Spleen (tissue), 11 donors: ENCODE measurements at regions not wholly inside any gene's neighbourhood (a gene's known extent, or its start where the extent isn't known, plus 50 kb on each side); places are given as distances from the start of the nearest gene placed in this dataset.

Experiments
- DNase-seq: peaks from one replicate; pipeline ENCODE4 v3.0.0-alpha.2; 2020
- H3K27ac ChIP-seq, 8 donors: fragments of 200-600 bp; sonication (generic) in 7 of 8; 1 replicate in 4 of 8; 2 replicates in 4 of 8; pipeline versions ENCODE4 v1.5.0 to v1.8.0; 2016 to 2021; ENCODE audit warnings: inconsistent platforms in 4 of 8, mild to moderate bottlenecking in 4 of 8, moderate library complexity in 1 of 8
- H3K27me3 ChIP-seq, 7 donors: fragments of 200-600 bp; sonication (generic) in 6 of 7; replicated peaks in 1 of 7; 1 replicate in 4 of 7; 2 replicates in 3 of 7; pipeline versions ENCODE4 v1.5.0 to v1.8.0; 2016 to 2021; ENCODE audit warnings: inconsistent platforms in 3 of 7, mild to moderate bottlenecking in 1 of 7
- H3K36me3 ChIP-seq, 6 donors: fragments of 200-600 bp; sonication (generic) in 5 of 6; 1 replicate in 4 of 6; 2 replicates in 2 of 6; pipeline versions ENCODE4 v1.5.0 to v1.8.0; 2016 to 2021; ENCODE audit warnings: inconsistent platforms in 2 of 6
- H3K4me1 ChIP-seq, 6 donors: fragments of 200-600 bp; sonication (generic) in 5 of 6; 1 replicate in 3 of 6; 2 replicates in 3 of 6; pipeline versions ENCODE4 v1.5.0 to v1.8.0; 2016 to 2021; ENCODE audit warnings: inconsistent platforms in 3 of 6
- H3K4me3 ChIP-seq, 8 donors: fragments of 200-600 bp; sonication (generic) in 7 of 8; 1 replicate in 4 of 8; 2 replicates in 4 of 8; pipeline versions ENCODE4 v1.5.0 to v1.8.0; 2016 to 2021; ENCODE audit warnings: inconsistent platforms in 4 of 8, mild to moderate bottlenecking in 4 of 8, moderate library complexity in 2 of 8
- H3K9me3 ChIP-seq, 8 donors: fragments of 200-600 bp; sonication (generic) in 7 of 8; 1 replicate in 4 of 8; 2 replicates in 4 of 8; pipeline versions ENCODE4 v1.5.0 to v1.8.0; 2016 to 2021; ENCODE audit warnings: inconsistent platforms in 4 of 8
- POLR2A ChIP-seq, 3 donors: fragments of 450-650 bp; IDR thresholded peaks; one replicate each; pipeline ENCODE4 v1.5.1; 2017; ENCODE audit warnings: antibody characterized with exemption in 3 of 3, mild to moderate bottlenecking in 1 of 3
- POLR2AphosphoS5 ChIP-seq, 3 donors: sonication (generic); formaldehyde crosslinking; IDR thresholded peaks; one replicate each; pipeline ENCODE4 v1.5.1; 2017; ENCODE audit warnings: antibody characterized with exemption in 3 of 3
- WGBS, 5 donors: extraction: QIAGEN DNeasy Blood & Tissue Kit in 3 of 5; methylation state at CpG; one replicate each; pipeline versions ENCODE4 v1.1.5 to v1.1.7; 2013 to 2018; 5-methylcytosine and 5-hydroxymethylcytosine counted together
- intact Hi-C: fragments of 100-400 bp; cut with DNase I; formaldehyde crosslinking; loops from one replicate; pipeline ENCODE4 v1.15.0; 2023; ENCODE audit warnings: low total_unique reads
- TF ChIP-seq, protein P1 (sequence below), 11 experiments: fragments of 200-600 bp in 7 of 11; fragments of 450-650 bp in 4 of 11; sonication (generic) in 4 of 11; IDR thresholded peaks in 8 of 11; conservative IDR thresholded peaks in 3 of 11; 1 replicate in 7 of 11; 2 replicates in 4 of 11; pipeline versions ENCODE4 v1.4.0 to v1.8.0; 2016 to 2021; ENCODE audit warnings: antibody characterized with exemption in 11 of 11, inconsistent platforms in 4 of 11, mild to moderate bottlenecking in 1 of 11
- donor health status: healthy with polysubstance abuse.
- donor health status: DM: no; HTN: no; CAD: no; lungs with moderate emphysema.
- donor health status: DM: no; HTN: no; CAD: no.
- donor health status: Bipolar disorder and iron deficiency.
- donor health status: healthy.
- donor health status: DM: no; HTN: no; CAD: no.
- donor health status: DM: yes; HTN: yes; CAD: no.

DNA sequence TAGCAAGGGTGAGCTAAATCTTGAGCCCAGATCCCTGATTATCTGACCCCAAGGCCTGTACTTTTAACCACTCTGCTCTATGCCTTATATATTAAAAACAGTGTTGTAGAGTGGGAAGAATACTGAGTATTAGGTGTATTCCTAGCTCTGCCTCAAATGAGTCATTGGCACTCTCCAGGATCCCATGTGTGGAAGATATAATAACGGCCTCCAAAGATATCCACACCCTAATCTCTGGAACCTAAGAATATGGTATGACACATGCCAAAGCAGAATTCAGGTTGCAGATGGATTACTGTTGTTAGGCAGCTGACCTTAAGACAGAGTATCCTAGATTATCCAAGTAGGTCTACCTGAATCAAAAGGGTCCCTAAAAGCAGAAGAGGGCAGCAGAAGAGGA, 110.8 kb downstream of the ADRB2 start:
- Histone ChIP-seq H3K9me3 (no peaks in the 10 kb centered on the region), H3K36me3 (no peaks in the 10 kb centered on the region), H3K4me3 (no peak overlapping the region), H3K4me1 (no peaks in the 10 kb centered on the region), H3K27ac (no peak overlapping the region), H3K27me3 (peaks cover 0 to 11% (median 0%) of the 10 kb centered on the region in 7 donors)
- WGBS, 5 donors: 65 to 100% (median 90%) methylated on average over 1 of the region's 1 CpG
- intact Hi-C loops: no loop called here
- DNase-seq: no peak
- TF ChIP-seq POLR2AphosphoS5 (IDR thresholded peaks at IDR 0.05): no peak
- TF ChIP-seq POLR2A (IDR thresholded peaks at IDR 0.05): no peak
- TF ChIP-seq, protein P1, sequence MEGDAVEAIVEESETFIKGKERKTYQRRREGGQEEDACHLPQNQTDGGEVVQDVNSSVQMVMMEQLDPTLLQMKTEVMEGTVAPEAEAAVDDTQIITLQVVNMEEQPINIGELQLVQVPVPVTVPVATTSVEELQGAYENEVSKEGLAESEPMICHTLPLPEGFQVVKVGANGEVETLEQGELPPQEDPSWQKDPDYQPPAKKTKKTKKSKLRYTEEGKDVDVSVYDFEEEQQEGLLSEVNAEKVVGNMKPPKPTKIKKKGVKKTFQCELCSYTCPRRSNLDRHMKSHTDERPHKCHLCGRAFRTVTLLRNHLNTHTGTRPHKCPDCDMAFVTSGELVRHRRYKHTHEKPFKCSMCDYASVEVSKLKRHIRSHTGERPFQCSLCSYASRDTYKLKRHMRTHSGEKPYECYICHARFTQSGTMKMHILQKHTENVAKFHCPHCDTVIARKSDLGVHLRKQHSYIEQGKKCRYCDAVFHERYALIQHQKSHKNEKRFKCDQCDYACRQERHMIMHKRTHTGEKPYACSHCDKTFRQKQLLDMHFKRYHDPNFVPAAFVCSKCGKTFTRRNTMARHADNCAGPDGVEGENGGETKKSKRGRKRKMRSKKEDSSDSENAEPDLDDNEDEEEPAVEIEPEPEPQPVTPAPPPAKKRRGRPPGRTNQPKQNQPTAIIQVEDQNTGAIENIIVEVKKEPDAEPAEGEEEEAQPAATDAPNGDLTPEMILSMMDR (IDR thresholded peaks at IDR 0.05 in 8 of 11, conservative IDR thresholded peaks at IDR 0.05 in 3 of 11): no peak

DNA sequence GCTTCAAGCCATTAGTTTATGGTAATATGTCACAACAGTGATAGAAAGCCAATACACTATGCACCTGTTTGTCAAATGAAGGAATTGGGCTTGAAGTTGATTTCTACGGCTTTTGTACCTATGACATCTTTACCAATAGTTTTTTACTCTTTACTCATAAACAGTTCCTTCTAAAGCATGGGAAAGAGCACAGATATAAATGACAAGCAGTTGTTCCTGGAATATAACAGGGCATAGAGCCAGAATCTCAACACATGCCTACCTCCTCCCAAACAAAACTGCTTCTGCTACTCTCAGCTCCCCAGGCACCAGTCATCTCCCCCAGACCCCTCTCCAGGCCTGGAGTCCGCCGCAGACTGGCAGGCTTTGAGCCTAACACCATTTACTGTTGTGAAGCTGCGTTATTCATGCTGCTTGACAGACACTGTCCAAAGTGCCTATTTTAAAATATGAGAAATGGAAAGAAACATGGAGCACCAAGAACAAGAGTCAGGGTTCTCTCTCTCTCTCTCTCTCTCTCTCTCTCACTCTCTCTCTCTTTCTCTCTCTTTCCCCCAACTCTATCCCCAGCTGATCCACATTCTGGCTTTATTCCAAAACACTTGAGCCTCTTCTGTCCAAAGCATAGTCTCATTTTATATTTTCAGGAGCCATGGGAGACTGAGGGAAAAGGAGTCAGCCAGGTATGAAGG, 111.6 kb downstream of the ADRB2 start:
- H3K27me3 ChIP-seq: peaks cover 0 to 11% (median 0%) of the 10 kb centered on the region in 7 donors
- H3K4me1 ChIP-seq: no peaks in the 10 kb centered on the region
- no peak overlapping the region for H3K4me3 ChIP-seq
- TF ChIP-seq POLR2A (IDR thresholded peaks at IDR 0.05): no peak
- TF ChIP-seq, protein P1 (IDR thresholded peaks at IDR 0.05 in 8 of 11, conservative IDR thresholded peaks at IDR 0.05 in 3 of 11): no peak
- no peak for TF ChIP-seq POLR2AphosphoS5 (IDR thresholded peaks at IDR 0.05)
- no peak overlapping the region for H3K27ac ChIP-seq
- H3K9me3 ChIP-seq: no peaks in the 10 kb centered on the region
- intact Hi-C loops: no loop called here
- DNase-seq: no peak
- 86 to 94% (median 93%) methylated on average over 4 of the region's 4 CpGs for WGBS, 5 donors
- no peaks in the 10 kb centered on the region for H3K36me3 ChIP-seq

DNA sequence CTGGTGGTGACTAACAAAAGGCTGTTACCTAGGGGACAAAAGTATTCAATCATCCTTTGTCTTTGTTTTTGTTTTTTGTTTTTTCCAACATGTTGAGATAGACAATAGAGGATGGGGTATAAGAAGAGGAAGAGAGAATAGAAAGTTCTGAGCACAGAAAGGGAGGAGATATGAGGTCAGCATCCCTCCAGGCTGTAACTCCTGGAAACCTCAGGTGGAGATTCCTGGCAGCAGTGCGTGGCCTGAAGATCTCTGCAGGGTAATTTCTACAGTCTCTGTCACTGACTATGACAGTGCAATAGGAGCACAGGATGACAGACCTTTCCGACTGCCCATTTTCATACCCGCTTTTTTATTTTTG, 112.1 kb downstream of the ADRB2 start:
- no peaks in the 10 kb centered on the region for H3K4me1 ChIP-seq
- TF ChIP-seq, protein P1 (IDR thresholded peaks at IDR 0.05 in 8 of 11, conservative IDR thresholded peaks at IDR 0.05 in 3 of 11): no peak
- TF ChIP-seq POLR2A (IDR thresholded peaks at IDR 0.05) (no peak), POLR2AphosphoS5 (IDR thresholded peaks at IDR 0.05) (no peak)

DNA sequence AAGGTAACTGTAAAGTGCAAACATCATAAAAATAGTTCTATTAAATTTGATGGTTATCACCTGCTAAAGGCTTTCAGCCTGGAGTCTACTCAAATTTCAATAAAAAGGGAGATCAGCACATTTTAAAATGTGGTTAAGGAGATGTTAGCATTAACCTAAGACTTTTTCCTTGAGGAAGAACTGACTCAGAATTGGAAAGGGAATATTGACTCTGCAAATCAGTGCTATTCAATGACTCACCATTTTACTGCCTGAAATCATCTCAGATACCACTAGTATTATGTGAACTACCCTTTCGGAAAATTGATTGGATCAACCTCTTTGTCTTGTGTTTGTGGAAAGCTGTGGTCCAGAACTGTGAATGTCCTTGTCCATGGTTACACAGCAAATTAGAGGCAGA, 113.3 kb downstream of the ADRB2 start:
- intact Hi-C loops: no loop called here
- Histone ChIP-seq H3K27me3 (peaks cover 0 to 11% (median 0%) of the 10 kb centered on the region in 7 donors), H3K27ac (no peak overlapping the region), H3K4me1 (no peaks in the 10 kb centered on the region), H3K36me3 (no peaks in the 10 kb centered on the region), H3K9me3 (no peaks in the 10 kb centered on the region), H3K4me3 (no peak overlapping the region)
- WGBS, 5 donors: 93 to 98% (median 96%) methylated on average over 1 of the region's 1 CpG
- TF ChIP-seq, protein P1 (IDR thresholded peaks at IDR 0.05 in 8 of 11, conservative IDR thresholded peaks at IDR 0.05 in 3 of 11): no peak
- TF ChIP-seq POLR2A (IDR thresholded peaks at IDR 0.05): no peak
- TF ChIP-seq POLR2AphosphoS5 (IDR thresholded peaks at IDR 0.05): no peak
- no peak for DNase-seq

More for the DNA sequence above, 112.1 kb downstream of the ADRB2 start:
- H3K27me3 ChIP-seq: peaks cover 0 to 11% (median 0%) of the 10 kb centered on the region in 7 donors
- H3K4me3 ChIP-seq: no peak overlapping the region
- no peak overlapping the region for H3K27ac ChIP-seq
- intact Hi-C loops: no loop called here
- DNase-seq: no peak
- 91 to 96% (median 95%) methylated on average over 3 of the region's 3 CpGs for WGBS, 5 donors
- no peaks in the 10 kb centered on the region for H3K9me3 ChIP-seq
- no peaks in the 10 kb centered on the region for H3K36me3 ChIP-seq
